Spleen (tissue), 11 donors: ENCODE measurements at regions not wholly inside any gene's neighbourhood (a gene's known extent, or its start where the extent isn't known, plus 50 kb on each side); places are given as distances from the start of the nearest gene placed in this dataset.

Experiments
- DNase-seq: peaks from one replicate; pipeline ENCODE4 v3.0.0-alpha.2; 2020
- H3K27ac ChIP-seq, 8 donors: fragments of 200-600 bp; sonication (generic) in 7 of 8; 1 replicate in 4 of 8; 2 replicates in 4 of 8; pipeline versions ENCODE4 v1.5.0 to v1.8.0; 2016 to 2021; ENCODE audit warnings: inconsistent platforms in 4 of 8, mild to moderate bottlenecking in 4 of 8, moderate library complexity in 1 of 8
- H3K27me3 ChIP-seq, 7 donors: fragments of 200-600 bp; sonication (generic) in 6 of 7; replicated peaks in 1 of 7; 1 replicate in 4 of 7; 2 replicates in 3 of 7; pipeline versions ENCODE4 v1.5.0 to v1.8.0; 2016 to 2021; ENCODE audit warnings: inconsistent platforms in 3 of 7, mild to moderate bottlenecking in 1 of 7
- H3K36me3 ChIP-seq, 6 donors: fragments of 200-600 bp; sonication (generic) in 5 of 6; 1 replicate in 4 of 6; 2 replicates in 2 of 6; pipeline versions ENCODE4 v1.5.0 to v1.8.0; 2016 to 2021; ENCODE audit warnings: inconsistent platforms in 2 of 6
- H3K4me1 ChIP-seq, 6 donors: fragments of 200-600 bp; sonication (generic) in 5 of 6; 1 replicate in 3 of 6; 2 replicates in 3 of 6; pipeline versions ENCODE4 v1.5.0 to v1.8.0; 2016 to 2021; ENCODE audit warnings: inconsistent platforms in 3 of 6
- H3K4me3 ChIP-seq, 8 donors: fragments of 200-600 bp; sonication (generic) in 7 of 8; 1 replicate in 4 of 8; 2 replicates in 4 of 8; pipeline versions ENCODE4 v1.5.0 to v1.8.0; 2016 to 2021; ENCODE audit warnings: inconsistent platforms in 4 of 8, mild to moderate bottlenecking in 4 of 8, moderate library complexity in 2 of 8
- H3K9me3 ChIP-seq, 8 donors: fragments of 200-600 bp; sonication (generic) in 7 of 8; 1 replicate in 4 of 8; 2 replicates in 4 of 8; pipeline versions ENCODE4 v1.5.0 to v1.8.0; 2016 to 2021; ENCODE audit warnings: inconsistent platforms in 4 of 8
- CTCF ChIP-seq, 11 experiments: fragments of 200-600 bp in 7 of 11; fragments of 450-650 bp in 4 of 11; sonication (generic) in 4 of 11; IDR thresholded peaks in 8 of 11; conservative IDR thresholded peaks in 3 of 11; 1 replicate in 7 of 11; 2 replicates in 4 of 11; pipeline versions ENCODE4 v1.4.0 to v1.8.0; 2016 to 2021; ENCODE audit warnings: antibody characterized with exemption in 11 of 11, inconsistent platforms in 4 of 11, mild to moderate bottlenecking in 1 of 11
- POLR2A ChIP-seq, 3 donors: fragments of 450-650 bp; IDR thresholded peaks; one replicate each; pipeline ENCODE4 v1.5.1; 2017; ENCODE audit warnings: antibody characterized with exemption in 3 of 3, mild to moderate bottlenecking in 1 of 3
- POLR2AphosphoS5 ChIP-seq, 3 donors: sonication (generic); formaldehyde crosslinking; IDR thresholded peaks; one replicate each; pipeline ENCODE4 v1.5.1; 2017; ENCODE audit warnings: antibody characterized with exemption in 3 of 3
- WGBS, 5 donors: extraction: QIAGEN DNeasy Blood & Tissue Kit in 3 of 5; methylation state at CpG; one replicate each; pipeline versions ENCODE4 v1.1.5 to v1.1.7; 2013 to 2018; 5-methylcytosine and 5-hydroxymethylcytosine counted together
- intact Hi-C: fragments of 100-400 bp; cut with DNase I; formaldehyde crosslinking; loops from one replicate; pipeline ENCODE4 v1.15.0; 2023; ENCODE audit warnings: low total_unique reads
- donor health status: healthy with polysubstance abuse.
- donor health status: DM: no; HTN: no; CAD: no; lungs with moderate emphysema.
- donor health status: DM: no; HTN: no; CAD: no.
- donor health status: Bipolar disorder and iron deficiency.
- donor health status: healthy.
- donor health status: DM: no; HTN: no; CAD: no.
- donor health status: DM: yes; HTN: yes; CAD: no.

- intact Hi-C loops, result no loop called here
- H3K9me3 ChIP-seq, result peaks cover 0 to 15% (median 0%) of the 10 kb centered on the region in 8 donors
- WGBS, 5 donors, result 65 to 77% (median 66%) methylated on average over 2 of the region's 2 CpGs
- H3K36me3 ChIP-seq, result no peaks in the 10 kb centered on the region
- H3K27me3 ChIP-seq, result no peaks in the 10 kb centered on the region
- H3K4me1 ChIP-seq, result no peaks in the 10 kb centered on the region
- no peak for DNase-seq
- no peak overlapping the region for H3K4me3 ChIP-seq
- H3K27ac ChIP-seq, result no peak overlapping the region
- TF ChIP-seq CTCF (IDR thresholded peaks at IDR 0.05 in 8 of 11, conservative IDR thresholded peaks at IDR 0.05 in 3 of 11) (no peak), POLR2A (IDR thresholded peaks at IDR 0.05) (no peak), POLR2AphosphoS5 (IDR thresholded peaks at IDR 0.05) (no peak)
These were observed 271.8 kb upstream of the TFPI start for GRCh38 chr2:187826023-187826422.

GRCh38 chr2:187834787-187835186, 280.6 kb upstream of the TFPI start:
- TF ChIP-seq POLR2AphosphoS5 (IDR thresholded peaks at IDR 0.05), result no peak
- intact Hi-C loops, result loop anchor here (10.0 kb wide), 1 partner anchor 240 kb away; no protein-coding TSS in a partner anchor
- no peak for DNase-seq
- Histone ChIP-seq H3K36me3 (no peaks in the 10 kb centered on the region), H3K27ac (no peak overlapping the region), H3K27me3 (no peaks in the 10 kb centered on the region), H3K4me3 (no peak overlapping the region), H3K4me1 (no peaks in the 10 kb centered on the region), H3K9me3 (no peaks in the 10 kb centered on the region)
- WGBS, 5 donors, result 85 to 94% (median 91%) methylated on average over 5 of the region's 5 CpGs

GRCh38 chr2:187838690-187839089, 284.5 kb upstream of the TFPI start:
- no peak for TF ChIP-seq POLR2A (IDR thresholded peaks at IDR 0.05)
- TF ChIP-seq CTCF (IDR thresholded peaks at IDR 0.05 in 8 of 11, conservative IDR thresholded peaks at IDR 0.05 in 3 of 11), result no peak
- TF ChIP-seq POLR2AphosphoS5 (IDR thresholded peaks at IDR 0.05), result no peak
- WGBS, 5 donors, result 80 to 90% (median 89%) methylated on average over 1 of the region's 1 CpG
- intact Hi-C loops, result loop anchor here (10.0 kb wide), 1 partner anchor 244 kb away; no protein-coding TSS in a partner anchor

GRCh38 chr2:187842315-187842714, 288.1 kb upstream of the TFPI start:
- 79 to 96% (median 90%) methylated on average over 4 of the region's 4 CpGs for WGBS, 5 donors
- intact Hi-C loops, result no loop called here
- TF ChIP-seq POLR2AphosphoS5 (IDR thresholded peaks at IDR 0.05), result no peak
- no peak for TF ChIP-seq CTCF (IDR thresholded peaks at IDR 0.05 in 8 of 11, conservative IDR thresholded peaks at IDR 0.05 in 3 of 11)
- no peak for TF ChIP-seq POLR2A (IDR thresholded peaks at IDR 0.05)

More at GRCh38 chr2:187838690-187839089, 284.5 kb upstream of the TFPI start:
- Histone ChIP-seq H3K27me3 (no peaks in the 10 kb centered on the region), H3K27ac (no peak overlapping the region), H3K4me1 (no peaks in the 10 kb centered on the region), H3K4me3 (no peak overlapping the region), H3K36me3 (no peaks in the 10 kb centered on the region), H3K9me3 (no peaks in the 10 kb centered on the region)
- DNase-seq, result no peak

More at GRCh38 chr2:187842315-187842714, 288.1 kb upstream of the TFPI start:
- Histone ChIP-seq H3K36me3 (no peaks in the 10 kb centered on the region), H3K9me3 (no peaks in the 10 kb centered on the region), H3K4me1 (no peaks in the 10 kb centered on the region), H3K27ac (no peak overlapping the region), H3K27me3 (no peaks in the 10 kb centered on the region), H3K4me3 (no peak overlapping the region)
- DNase-seq, result no peak
